Hematopoietic multipotent progenitor cell treated with erythropoietin and hydrocortisone succinate and interleukin-3 and kit ligand, for 6 days (in vitro differentiated cells): ENCODE measurements at regions not wholly inside any gene's neighbourhood (a gene's known extent, or its start where the extent isn't known, plus 50 kb on each side); places are given as distances from the start of the nearest gene placed in this dataset.

ENCODE experiments used
- DNase-seq: peaks from one replicate; pipeline ENCODE4 v3.0.0-alpha.2; 2015

GRCh38 chr18:75644871-75645270 lies 217.4 kb upstream of the SMIM21 start:
- DNase-seq: no peak

DNA sequence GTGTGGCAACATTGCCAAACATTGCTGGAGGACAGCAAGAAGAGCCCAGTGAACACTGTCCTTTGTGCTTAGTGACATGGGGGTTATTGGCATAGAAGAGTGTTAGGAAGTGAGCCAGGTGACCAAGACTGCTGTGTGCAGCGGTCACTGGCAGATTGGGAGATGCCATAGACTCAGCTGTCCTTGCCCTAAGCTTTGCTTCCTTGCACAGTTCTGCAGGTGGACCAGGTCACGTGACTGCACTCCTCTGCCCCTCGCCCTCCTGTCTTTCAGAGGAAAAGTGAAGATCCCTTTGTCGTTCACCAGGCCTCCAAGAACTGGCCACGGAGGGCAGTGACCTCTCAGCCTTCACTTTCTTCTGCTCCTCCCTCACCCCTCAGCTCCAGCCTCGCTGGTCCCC lies 215.6 kb upstream of the SMIM21 start:
- no peak for DNase-seq

GRCh38 chr18:75639472-75639831 lies 211.9 kb upstream of the SMIM21 start:
- DNase-seq: no peak

DNA sequence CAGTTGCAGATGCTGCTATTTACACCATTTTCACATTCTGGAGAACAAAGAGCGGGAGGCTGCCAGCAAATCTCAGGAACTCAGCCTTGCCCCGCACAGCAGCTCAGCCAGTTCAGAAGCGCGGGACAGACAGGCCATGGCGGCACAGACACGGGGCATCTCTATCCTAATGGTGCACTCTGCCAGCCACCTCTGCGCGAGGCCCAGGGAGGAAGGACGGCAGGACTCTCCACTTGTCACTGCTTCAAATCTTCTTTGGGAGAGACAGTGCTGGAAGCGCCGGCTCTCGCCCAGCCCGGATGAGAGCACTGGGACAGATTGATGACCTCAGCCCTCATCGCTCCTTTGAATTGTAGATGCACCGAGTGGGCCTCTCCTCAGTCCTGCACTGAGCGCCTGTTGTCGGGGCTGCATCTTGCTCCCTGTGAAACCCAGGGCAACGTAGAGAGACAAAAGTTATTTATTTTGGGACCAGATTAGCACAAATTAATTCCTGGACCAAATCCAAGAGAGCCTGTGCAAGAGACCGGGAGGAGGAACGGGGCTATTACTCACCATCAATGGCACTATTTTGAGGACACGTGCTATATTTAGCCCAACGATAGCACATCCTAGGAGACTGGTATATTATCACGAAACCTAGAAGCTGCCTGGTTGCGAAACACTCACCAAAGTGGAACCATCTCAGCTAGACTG lies 211.4 kb upstream of the SMIM21 start:
- DNase-seq: no peak

GRCh38 chr18:75638223-75638775 lies 210.8 kb upstream of the SMIM21 start:
- no peak for DNase-seq

GRCh38 chr18:75635096-75635495 lies 207.6 kb upstream of the SMIM21 start:
- DNase-seq: no peak

- no peak for DNase-seq
Observed at GRCh38 chr18:75625966-75626365, 198.5 kb upstream of the SMIM21 start.

DNA sequence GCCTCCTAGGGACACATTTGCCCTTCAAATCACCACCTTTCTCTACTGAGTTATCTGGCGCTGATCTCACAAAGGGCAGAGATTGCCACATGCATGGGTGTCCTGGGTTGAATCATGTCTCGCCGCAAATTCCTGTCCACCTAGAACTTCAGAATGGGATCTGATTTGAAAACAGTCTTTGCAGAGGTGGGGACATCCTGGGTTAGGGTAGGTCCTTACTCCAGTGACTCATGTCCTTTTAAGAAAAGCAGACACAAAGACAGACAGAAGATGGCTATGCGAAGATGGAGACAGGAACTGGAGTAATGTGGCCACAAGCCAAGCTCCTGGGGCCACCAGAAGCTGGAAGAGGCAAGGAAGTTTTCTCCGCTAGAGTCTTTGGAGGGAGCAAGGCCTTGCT lies 197.4 kb upstream of the SMIM21 start:
- no peak for DNase-seq

GRCh38 chr18:75621818-75622217 lies 194.3 kb upstream of the SMIM21 start:
- DNase-seq: no peak

DNA sequence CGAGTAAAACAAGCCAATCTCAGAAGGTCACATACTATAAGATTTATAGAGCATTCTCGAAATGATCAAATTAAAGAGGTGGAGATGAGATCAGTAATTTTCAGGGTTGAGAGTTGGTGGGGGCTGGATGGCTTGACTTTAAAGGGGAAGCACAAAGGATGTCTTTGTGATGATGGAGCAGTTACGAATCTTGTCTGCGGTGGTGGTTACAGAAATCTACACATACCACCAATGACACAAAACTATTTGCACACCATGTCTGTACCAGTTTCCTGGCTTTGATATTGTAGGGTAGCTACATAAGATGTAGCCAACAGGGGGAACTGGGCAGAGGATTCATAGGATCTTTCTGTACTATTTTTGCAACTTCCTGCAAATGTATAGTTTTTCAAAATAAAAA lies 190.6 kb upstream of the SMIM21 start:
- DNase-seq: no peak

- no peak for DNase-seq
Observed at GRCh38 chr18:75612456-75612855, 185.0 kb upstream of the SMIM21 start.

DNA sequence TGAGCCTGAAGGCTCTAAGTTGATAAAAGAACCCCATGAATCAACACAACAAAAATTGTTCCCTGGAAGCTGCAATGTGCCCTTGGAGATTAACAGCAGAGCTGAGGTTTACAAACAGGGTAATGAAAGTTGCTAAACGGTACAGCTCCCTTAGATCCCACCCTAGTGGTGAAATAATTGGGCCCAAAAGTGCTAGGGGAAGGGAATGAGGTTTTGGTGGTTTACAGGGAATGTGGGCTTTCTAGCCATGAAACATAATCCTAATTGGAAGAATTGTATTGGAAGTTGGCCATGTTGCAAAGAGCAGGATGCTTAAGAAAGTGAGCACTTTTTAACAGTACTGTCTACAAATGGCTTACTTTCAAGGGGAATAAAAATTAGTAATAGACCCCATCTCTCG lies 180.2 kb upstream of the SMIM21 start:
- no peak for DNase-seq

DNA sequence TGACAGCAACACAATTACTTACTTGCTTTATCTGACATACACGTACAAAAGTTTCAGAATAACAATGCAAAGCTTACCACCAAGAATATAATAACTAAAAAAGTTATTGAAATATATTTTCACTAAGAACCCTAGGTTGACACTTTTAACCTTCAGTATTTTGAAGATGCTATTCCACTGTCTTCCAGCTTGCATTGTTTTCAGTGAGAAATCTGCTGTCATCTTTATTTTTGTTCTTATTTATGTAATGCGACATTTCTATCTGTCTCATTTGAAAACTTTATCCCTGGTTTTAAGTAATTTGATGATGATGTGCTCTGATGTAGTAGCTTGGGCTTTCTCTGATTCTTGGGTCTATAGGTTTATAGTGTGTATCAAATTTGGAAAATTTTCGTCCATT lies 165.0 kb upstream of the SMIM21 start:
- DNase-seq: peak; percentile 2

DNA sequence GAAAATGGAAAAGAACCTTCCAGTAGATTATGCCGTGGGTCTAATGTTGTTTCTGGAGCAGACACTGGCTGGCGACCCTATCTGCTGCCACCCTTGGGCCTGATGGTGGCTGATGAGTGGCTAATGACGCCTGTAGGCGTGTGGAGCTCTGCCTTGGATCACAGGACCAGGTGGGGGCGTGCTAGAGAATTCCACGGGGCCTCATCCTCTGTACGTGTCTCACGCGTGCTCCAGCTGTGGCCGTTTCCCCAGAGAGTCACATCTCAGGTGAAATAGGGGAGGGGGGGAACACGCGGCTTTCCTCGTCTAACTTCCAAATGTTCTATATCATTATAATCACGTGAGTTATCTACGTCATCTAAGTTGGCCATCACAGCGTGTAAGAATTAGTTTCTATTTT lies 160.9 kb upstream of the SMIM21 start:
- DNase-seq: no peak

GRCh38 chr18:75587131-75587530 lies 159.6 kb upstream of the SMIM21 start:
- no peak for DNase-seq

DNA sequence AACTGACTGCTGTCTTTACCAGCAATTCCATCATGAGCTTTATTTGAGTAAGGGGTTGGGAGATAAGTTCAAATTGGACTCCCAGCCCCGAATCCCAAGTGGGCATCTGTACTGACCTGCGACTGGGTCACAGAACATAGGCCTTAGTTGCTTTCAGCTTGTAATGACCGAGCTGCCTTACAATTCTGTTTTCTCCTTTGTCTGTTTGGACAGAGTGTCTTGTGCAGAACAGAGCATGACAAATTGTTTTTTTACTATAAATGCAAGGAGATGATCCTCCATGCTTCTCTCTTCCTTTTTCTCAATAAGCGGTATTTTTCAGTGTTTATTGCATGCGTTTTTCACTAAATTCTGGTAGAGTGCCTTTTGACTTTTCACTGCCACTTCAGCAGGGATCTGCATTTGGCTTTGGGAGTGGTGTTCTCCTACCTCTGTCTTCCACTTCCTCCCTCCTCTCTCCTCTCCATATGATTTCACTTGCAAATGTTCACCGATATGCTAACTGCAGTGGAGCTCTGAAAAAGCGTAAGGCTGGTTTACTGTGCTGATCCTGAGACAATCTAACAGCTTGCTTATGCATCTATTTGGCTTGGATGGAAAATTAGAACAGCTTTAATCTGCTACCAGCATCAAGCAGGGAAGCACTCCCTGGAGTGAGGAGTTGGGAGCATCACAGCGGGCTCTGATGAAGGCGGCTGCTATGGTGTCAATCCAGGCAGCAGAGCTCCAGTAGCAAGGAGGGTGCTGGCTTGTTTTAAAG lies 158.8 kb upstream of the SMIM21 start:
- DNase-seq: no peak

DNA sequence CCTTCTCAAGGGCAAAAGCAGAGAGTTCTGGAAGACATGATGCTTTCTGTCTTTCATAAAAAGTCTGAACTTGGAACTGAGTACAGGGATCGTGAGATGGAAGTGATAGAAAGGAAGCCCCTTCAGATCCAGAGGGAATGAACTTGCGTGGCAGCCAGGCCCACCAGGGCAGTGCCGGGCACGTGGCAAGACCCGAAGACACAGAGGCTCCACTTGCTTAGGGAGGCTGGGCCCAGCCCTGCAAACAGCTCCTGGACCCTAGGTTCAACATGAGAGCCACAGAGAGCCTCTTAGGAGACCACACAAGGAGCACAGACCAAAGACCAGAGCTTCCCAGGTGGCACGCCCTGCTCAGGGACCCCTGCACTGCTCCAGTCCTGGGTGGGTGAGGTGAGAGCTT lies 155.4 kb upstream of the SMIM21 start:
- DNase-seq: no peak

GRCh38 chr18:75582406-75582821 lies 154.9 kb upstream of the SMIM21 start:
- no peak for DNase-seq

GRCh38 chr18:75581336-75582131 lies 154.0 kb upstream of the SMIM21 start:
- no peak for DNase-seq

DNA sequence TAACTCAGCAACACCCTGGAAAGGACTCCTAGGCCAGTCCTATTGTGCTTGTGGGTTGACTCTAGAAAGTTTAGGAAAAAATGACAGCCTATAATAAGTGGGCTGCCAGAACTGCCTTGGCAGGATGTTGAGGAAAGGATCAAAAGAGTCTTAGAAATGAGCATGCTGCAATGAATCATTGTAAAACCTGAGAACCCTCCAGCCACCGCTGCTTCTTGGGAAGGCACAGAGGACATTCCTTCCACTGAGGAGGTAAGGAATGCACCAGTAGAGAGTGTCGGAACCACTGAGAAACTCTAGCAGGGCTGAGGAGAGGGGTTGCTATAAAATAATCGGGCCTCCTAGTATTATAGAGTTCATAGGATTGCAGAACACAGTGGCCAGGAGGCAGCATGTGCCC lies 146.7 kb upstream of the SMIM21 start:
- DNase-seq: no peak

DNA sequence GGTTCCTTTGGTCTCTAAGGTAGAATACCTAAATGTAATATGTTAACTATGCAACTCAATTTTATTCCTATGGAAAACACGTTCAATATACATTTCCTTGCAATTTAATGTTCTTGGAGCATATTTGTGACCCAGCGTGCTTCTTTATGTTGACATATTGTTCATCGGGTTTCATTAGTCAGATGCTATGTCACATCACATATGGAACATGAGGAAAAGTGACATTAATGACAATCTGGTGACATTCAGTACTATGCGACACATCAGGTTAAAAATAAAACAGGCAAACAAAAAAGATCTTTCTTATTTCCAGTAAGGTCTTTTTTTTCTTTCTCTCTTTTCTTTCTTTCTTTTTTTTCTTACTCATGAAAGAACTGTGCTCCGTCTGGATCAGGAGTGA lies 135.6 kb upstream of the SMIM21 start:
- DNase-seq: no peak

DNA sequence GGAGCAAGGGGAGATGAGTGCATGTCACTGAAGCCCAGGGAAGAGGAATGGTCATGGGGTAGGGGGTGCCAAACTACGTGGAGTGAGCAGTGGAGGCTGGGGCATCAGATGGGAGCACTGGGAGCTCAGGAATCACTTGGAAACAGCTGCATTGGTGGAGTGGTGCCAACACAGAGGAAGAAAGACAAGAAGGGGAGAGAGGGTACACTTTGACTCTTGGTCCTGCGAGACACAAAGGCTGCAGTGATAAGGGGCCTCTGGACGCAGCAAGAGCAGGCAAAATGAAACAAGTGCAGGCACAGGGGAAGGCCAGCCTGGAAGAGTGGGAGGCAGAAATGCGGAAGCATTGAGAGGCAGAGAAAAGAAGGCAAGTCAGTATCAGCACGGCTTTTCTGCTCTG lies 134.7 kb upstream of the SMIM21 start:
- no peak for DNase-seq

DNA sequence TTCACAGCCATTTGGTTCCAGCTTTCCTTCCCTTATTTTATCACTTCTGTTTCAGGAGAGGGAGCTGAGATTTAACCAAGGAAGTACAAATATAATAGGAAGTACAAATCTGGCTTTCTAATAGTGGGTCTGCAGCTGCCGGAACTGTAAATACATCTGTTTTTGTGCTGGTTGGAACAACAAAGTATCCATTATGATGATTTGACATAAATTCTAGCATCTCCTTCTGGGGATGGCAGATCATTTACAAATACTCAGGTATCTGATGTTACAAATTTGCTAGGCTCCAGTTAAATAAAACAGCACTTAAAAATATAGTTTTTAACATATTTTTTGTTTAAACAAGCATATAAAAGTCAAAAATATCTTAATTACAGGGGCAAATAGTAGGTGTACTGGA lies 131.3 kb upstream of the SMIM21 start:
- DNase-seq: no peak

GRCh38 chr18:75556841-75557240 lies 129.3 kb upstream of the SMIM21 start:
- DNase-seq: no peak
